ENCODE measurements at regions not wholly inside any gene's neighbourhood (a gene's known extent, or its start where the extent isn't known, plus 50 kb on each side); places are given as distances from the start of the nearest gene placed in this dataset.

DNA sequence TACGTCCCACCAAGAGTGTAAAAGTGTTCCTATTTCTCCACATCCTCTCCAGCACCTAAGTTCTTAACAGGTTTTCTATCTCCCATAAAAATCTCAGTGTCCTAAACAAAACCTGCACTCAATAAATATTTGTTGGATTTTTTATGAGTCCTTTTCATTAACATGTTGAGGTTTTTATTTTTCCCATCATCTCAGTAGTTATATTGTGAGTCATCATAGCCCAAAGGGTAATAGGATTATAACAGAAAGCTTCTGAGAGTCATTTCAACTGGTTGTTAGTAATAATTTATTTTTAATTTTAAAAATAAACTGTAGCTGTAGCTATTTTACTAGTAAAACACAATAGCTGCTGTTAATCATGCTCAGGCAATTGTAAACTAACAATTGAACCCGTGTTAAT lies 331.6 kb upstream of the SLC30A5 start:
- no peak for TF ChIP-seq SP2 (tag by site-specific recombination; IDR thresholded peaks at IDR 0.05)
- TF ChIP-seq, protein P1, sequence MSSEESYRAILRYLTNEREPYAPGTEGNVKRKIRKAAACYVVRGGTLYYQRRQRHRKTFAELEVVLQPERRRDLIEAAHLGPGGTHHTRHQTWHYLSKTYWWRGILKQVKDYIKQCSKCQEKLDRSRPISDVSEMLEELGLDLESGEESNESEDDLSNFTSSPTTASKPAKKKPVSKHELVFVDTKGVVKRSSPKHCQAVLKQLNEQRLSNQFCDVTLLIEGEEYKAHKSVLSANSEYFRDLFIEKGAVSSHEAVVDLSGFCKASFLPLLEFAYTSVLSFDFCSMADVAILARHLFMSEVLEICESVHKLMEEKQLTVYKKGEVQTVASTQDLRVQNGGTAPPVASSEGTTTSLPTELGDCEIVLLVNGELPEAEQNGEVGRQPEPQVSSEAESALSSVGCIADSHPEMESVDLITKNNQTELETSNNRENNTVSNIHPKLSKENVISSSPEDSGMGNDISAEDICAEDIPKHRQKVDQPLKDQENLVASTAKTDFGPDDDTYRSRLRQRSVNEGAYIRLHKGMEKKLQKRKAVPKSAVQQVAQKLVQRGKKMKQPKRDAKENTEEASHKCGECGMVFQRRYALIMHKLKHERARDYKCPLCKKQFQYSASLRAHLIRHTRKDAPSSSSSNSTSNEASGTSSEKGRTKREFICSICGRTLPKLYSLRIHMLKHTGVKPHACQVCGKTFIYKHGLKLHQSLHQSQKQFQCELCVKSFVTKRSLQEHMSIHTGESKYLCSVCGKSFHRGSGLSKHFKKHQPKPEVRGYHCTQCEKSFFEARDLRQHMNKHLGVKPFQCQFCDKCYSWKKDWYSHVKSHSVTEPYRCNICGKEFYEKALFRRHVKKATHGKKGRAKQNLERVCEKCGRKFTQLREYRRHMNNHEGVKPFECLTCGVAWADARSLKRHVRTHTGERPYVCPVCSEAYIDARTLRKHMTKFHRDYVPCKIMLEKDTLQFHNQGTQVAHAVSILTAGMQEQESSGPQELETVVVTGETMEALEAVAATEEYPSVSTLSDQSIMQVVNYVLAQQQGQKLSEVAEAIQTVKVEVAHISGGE (tag by site-specific recombination; conservative IDR thresholded peaks at IDR 0.05; ENCODE audit: low read depth), result no peak
- TF ChIP-seq ZBTB26 (tag by site-specific recombination; optimal IDR thresholded peaks at IDR 0.05), result no peak
- TF ChIP-seq, protein P2, sequence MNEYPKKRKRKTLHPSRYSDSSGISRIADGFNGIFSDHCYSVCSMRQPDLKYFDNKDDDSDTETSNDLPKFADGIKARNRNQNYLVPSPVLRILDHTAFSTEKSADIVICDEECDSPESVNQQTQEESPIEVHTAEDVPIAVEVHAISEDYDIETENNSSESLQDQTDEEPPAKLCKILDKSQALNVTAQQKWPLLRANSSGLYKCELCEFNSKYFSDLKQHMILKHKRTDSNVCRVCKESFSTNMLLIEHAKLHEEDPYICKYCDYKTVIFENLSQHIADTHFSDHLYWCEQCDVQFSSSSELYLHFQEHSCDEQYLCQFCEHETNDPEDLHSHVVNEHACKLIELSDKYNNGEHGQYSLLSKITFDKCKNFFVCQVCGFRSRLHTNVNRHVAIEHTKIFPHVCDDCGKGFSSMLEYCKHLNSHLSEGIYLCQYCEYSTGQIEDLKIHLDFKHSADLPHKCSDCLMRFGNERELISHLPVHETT (tag by site-specific recombination; IDR thresholded peaks at IDR 0.05), result no peak
- no peak for TF ChIP-seq ZNF23 (tag by site-specific recombination; IDR thresholded peaks at IDR 0.05; ENCODE audit: borderline replicate concordance)
- TF ChIP-seq ZBTB7A (tag by site-specific recombination; IDR thresholded peaks at IDR 0.05; ENCODE audit: low read depth), result no peak
- no peak for TF ChIP-seq CTCF (tag by site-specific recombination; IDR thresholded peaks at IDR 0.05)
